ENCODE measurements at regions not wholly inside any gene's neighbourhood (a gene's known extent, or its start where the extent isn't known, plus 50 kb on each side); places are given as distances from the start of the nearest gene placed in this dataset.

- TF ChIP-seq CEBPB (IDR thresholded peaks at IDR 0.05; ENCODE audit: low read depth, low read length), result no peak
Observed at GRCh38 chr2:18781541-18782280, 192.3 kb upstream of the NT5C1B start (continued).

- dilution Hi-C loops (cut with HindIII; ENCODE audit: low sequenced_read_pairs, unreplicated experiment), result no loop called here
- Histone ChIP-seq H2AK5ac (ENCODE audit: low read depth, low read length) (no peak overlapping the region), H3K79me1 (ENCODE audit: low read depth in 1 of 2, low read length in 2 of 2) (no peaks in the 10 kb centered on the region), H3K9me3 (ENCODE audit: control insufficient read depth, insufficient read depth, low read length) (no peaks in the 10 kb centered on the region), H3K9ac (ENCODE audit: low read depth, low read length) (no peak overlapping the region), H2BK20ac (ENCODE audit: low read depth, low read length) (no peak overlapping the region), H3K4me3 (ENCODE audit: insufficient read depth, low read depth, low read length) (no peak overlapping the region), H2BK120ac (ENCODE audit: low read depth, low read length) (no peak overlapping the region), H2BK15ac (ENCODE audit: low read depth, low read length) (no peak overlapping the region), H3K9me1 (ENCODE audit: insufficient read depth, low read length) (0 out of 2 replicates have a peak, but pooled peaks cover 5% of the 10 kb centered on the region), H4K8ac (ENCODE audit: low read depth in 2 of 2, low read length in 2 of 2) (no peak overlapping the region), H3K4ac (ENCODE audit: low read depth, low read length) (no peak overlapping the region), H4K91ac (ENCODE audit: insufficient read depth, low read depth, low read length) (no peak overlapping the region), H3K18ac (ENCODE audit: low read depth, low read length) (no peak overlapping the region), H3K27me3 (ENCODE audit: control insufficient read depth, insufficient read depth, low read length) (no peaks in the 10 kb centered on the region), H3K56ac (ENCODE audit: extremely low read depth, insufficient read depth, low read length) (no peak overlapping the region), H3K4me1 (ENCODE audit: control insufficient read depth, insufficient read depth, low read length) (peaks cover 6% of the 10 kb centered on the region; the same call in 1 of the 2 replicates), H3K4me2 (ENCODE audit: low read depth, low read length) (no peak overlapping the region), H4K5ac (ENCODE audit: low read depth, low read length) (no peak overlapping the region), H4K20me1 (ENCODE audit: insufficient read depth, low read length) (no peaks in the 10 kb centered on the region), H3K14ac (replicated peaks; ENCODE audit: low read depth, low read length) (no peak overlapping the region), H3K23ac (ENCODE audit: low read depth, low read length) (no peak overlapping the region), H3K36me3 (ENCODE audit: control insufficient read depth, insufficient read depth, low read length) (no peaks in the 10 kb centered on the region), H2BK5ac (ENCODE audit: low read depth, low read length, poor library complexity, severe bottlenecking) (no peak overlapping the region), H2AFZ (replicated peaks; ENCODE audit: low read length, poor library complexity) (no peak overlapping the region), H2AK9ac (replicated peaks; ENCODE audit: low read depth, low read length, poor library complexity) (no peak overlapping the region), H3K27ac (ENCODE audit: insufficient read depth, low read length) (no peak overlapping the region)
- no CpG with 5 or more reads among the region's 2 CpGs for WGBS, 2 experiments (ENCODE audit: extremely low coverage in 2 of 2, insufficient read length in 1 of 2)
- intact Hi-C loops (cut with micrococcal nuclease), result loop anchor here (5.0 kb wide), 1 partner anchor 1170 kb away; no protein-coding TSS in a partner anchor
- POLR2A ChIA-PET (ENCODE audit: unreplicated experiment), result no interaction called here
- in situ Hi-C loops (cut with MboI; ENCODE audit: low sequenced_read_pairs), result no loop called here
- ATAC-seq (ENCODE audit: low read depth) (no peak), DNase-seq (no peak)
- no TSS peak for BruUV-seq (replicated peaks)
- no peak for TF ChIP-seq BHLHE40 (IDR thresholded peaks at IDR 0.05; ENCODE audit: low read depth, low read length)
- no peak for TF ChIP-seq CTCF (conservative IDR thresholded peaks at IDR 0.05; ENCODE audit: low read depth, low read length)
- TF ChIP-seq ELK1 (IDR thresholded peaks at IDR 0.05; ENCODE audit: borderline replicate concordance, low read depth, low read length), result no peak
- TF ChIP-seq RCOR1 (IDR thresholded peaks at IDR 0.05; ENCODE audit: insufficient replicate concordance, low read length), result no peak
- no peak for TF ChIP-seq NFE2L2 (IDR thresholded peaks at IDR 0.05; ENCODE audit: low read depth, low read length)
- no peak for TF ChIP-seq MAFK (IDR thresholded peaks at IDR 0.05; ENCODE audit: low read depth, low read length)
- no peak for TF ChIP-seq MAZ (IDR thresholded peaks at IDR 0.05; ENCODE audit: borderline replicate concordance, low read depth, low read length)
- TF ChIP-seq POLR2A (IDR thresholded peaks at IDR 0.05; ENCODE audit: low read depth, low read length), result no peak
- TF ChIP-seq FOS (IDR thresholded peaks at IDR 0.05; ENCODE audit: low read depth, low read length), result no peak
- no peak for TF ChIP-seq CHD1 (IDR thresholded peaks at IDR 0.05; ENCODE audit: low read depth, low read length)
- no peak for TF ChIP-seq RFX5 (IDR thresholded peaks at IDR 0.05; ENCODE audit: low read depth, low read length)
- CTCF ChIA-PET, result no interaction called here
Observed at GRCh38 chr2:18777250-18777812, 188.0 kb upstream of the NT5C1B start.

All from IMR-90 (cell line).